ENCODE measurements at regions not wholly inside any gene's neighbourhood (a gene's known extent, or its start where the extent isn't known, plus 50 kb on each side); places are given as distances from the start of the nearest gene placed in this dataset.

DNA sequence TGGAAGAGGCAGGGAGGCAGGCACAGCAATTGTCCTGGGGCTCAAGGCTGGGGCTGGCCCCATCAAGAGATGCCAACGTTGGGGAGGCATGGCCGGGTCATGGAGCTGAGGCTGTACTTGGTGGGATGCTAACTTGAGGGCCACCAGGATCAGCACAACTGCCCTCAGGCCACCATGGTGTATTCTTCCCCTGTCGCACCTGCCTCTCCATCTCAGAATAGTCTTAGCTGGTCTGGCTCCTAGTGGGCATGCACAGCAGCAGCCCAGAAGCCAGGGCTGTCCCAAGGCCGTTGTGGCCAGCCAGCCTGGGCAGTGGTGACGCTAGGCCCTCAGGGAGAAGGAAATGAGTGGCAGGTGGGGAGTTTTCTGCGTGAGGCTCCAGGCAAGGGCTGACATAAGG is 91.3 kb downstream of the DHCR7 start:
- H3K4me3 ChIP-seq (ENCODE audit: low read depth, low read length): no peak overlapping the region
- no peak for DNase-seq (ENCODE audit: low read depth)
- TF ChIP-seq, protein P1, sequence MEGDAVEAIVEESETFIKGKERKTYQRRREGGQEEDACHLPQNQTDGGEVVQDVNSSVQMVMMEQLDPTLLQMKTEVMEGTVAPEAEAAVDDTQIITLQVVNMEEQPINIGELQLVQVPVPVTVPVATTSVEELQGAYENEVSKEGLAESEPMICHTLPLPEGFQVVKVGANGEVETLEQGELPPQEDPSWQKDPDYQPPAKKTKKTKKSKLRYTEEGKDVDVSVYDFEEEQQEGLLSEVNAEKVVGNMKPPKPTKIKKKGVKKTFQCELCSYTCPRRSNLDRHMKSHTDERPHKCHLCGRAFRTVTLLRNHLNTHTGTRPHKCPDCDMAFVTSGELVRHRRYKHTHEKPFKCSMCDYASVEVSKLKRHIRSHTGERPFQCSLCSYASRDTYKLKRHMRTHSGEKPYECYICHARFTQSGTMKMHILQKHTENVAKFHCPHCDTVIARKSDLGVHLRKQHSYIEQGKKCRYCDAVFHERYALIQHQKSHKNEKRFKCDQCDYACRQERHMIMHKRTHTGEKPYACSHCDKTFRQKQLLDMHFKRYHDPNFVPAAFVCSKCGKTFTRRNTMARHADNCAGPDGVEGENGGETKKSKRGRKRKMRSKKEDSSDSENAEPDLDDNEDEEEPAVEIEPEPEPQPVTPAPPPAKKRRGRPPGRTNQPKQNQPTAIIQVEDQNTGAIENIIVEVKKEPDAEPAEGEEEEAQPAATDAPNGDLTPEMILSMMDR (IDR thresholded peaks at IDR 0.05; ENCODE audit: control insufficient read depth, extremely low read depth, insufficient read depth): no peak

GRCh38 chr11:71356280-71356876 is 91.8 kb downstream of the DHCR7 start:
- no peak for DNase-seq (ENCODE audit: low read depth)
- H3K4me3 ChIP-seq (ENCODE audit: low read depth, low read length): no peak overlapping the region
- TF ChIP-seq, protein P1 (IDR thresholded peaks at IDR 0.05; ENCODE audit: control insufficient read depth, extremely low read depth, insufficient read depth): no peak

GRCh38 chr11:71355281-71355680 is 92.9 kb downstream of the DHCR7 start:
- H3K4me3 ChIP-seq (ENCODE audit: low read depth, low read length): no peak overlapping the region
- TF ChIP-seq, protein P1 (IDR thresholded peaks at IDR 0.05; ENCODE audit: control insufficient read depth, extremely low read depth, insufficient read depth): no peak
- no peak for DNase-seq (ENCODE audit: low read depth)

GRCh38 chr11:71354394-71355105 is 93.6 kb downstream of the DHCR7 start:
- no peak overlapping the region for H3K4me3 ChIP-seq (ENCODE audit: low read depth, low read length)
- TF ChIP-seq, protein P1 (IDR thresholded peaks at IDR 0.05; ENCODE audit: control insufficient read depth, extremely low read depth, insufficient read depth): no peak
- DNase-seq (ENCODE audit: low read depth): no peak

- no peak overlapping the region for H3K4me3 ChIP-seq (ENCODE audit: low read depth, low read length)
- DNase-seq (ENCODE audit: low read depth): no peak
- TF ChIP-seq, protein P1 (IDR thresholded peaks at IDR 0.05; ENCODE audit: control insufficient read depth, extremely low read depth, insufficient read depth): no peak
These were observed 95.4 kb downstream of the DHCR7 start for GRCh38 chr11:71352748-71353147.

GRCh38 chr11:71352226-71352625 is 96.0 kb downstream of the DHCR7 start:
- TF ChIP-seq, protein P1 (IDR thresholded peaks at IDR 0.05; ENCODE audit: control insufficient read depth, extremely low read depth, insufficient read depth): no peak
- no peak for DNase-seq (ENCODE audit: low read depth)
- H3K4me3 ChIP-seq (ENCODE audit: low read depth, low read length): no peak overlapping the region
